ENCODE measurements at regions not wholly inside any gene's neighbourhood (a gene's known extent, or its start where the extent isn't known, plus 50 kb on each side); places are given as distances from the start of the nearest gene placed in this dataset.

GRCh38 chr6:43924222-43924702, 154.3 kb downstream of the VEGFA start:
- H3K4me1 ChIP-seq (ENCODE audit: insufficient read depth, low read length): peaks cover 74% of the 10 kb centered on the region
- H4K20me1 ChIP-seq (ENCODE audit: insufficient read depth, low read length): no peaks in the 10 kb centered on the region
- DNase-seq (ENCODE audit: low spot score): no peak
- no peak overlapping the region for H3K4me2 ChIP-seq (ENCODE audit: low read depth, low read length)
- 95% methylated on average over 12 of the region's 12 CpGs for WGBS (ENCODE audit: low lambda C conversion rate)
- H3K27me3 ChIP-seq (ENCODE audit: control insufficient read depth in 1 of 2, insufficient read depth in 2 of 2, low read length in 2 of 2): no peaks in the 10 kb centered on the region
- FAIRE-seq: no peak
- no peak overlapping the region for H3K9ac ChIP-seq (ENCODE audit: insufficient read depth, low read depth, low read length)
- H3K36me3 ChIP-seq (replicated peaks in 1 of 2; ENCODE audit: control insufficient read depth in 1 of 2, insufficient read depth in 2 of 2, low read length in 2 of 2): no peaks in the 10 kb centered on the region
- intact Hi-C loops (cut with micrococcal nuclease; ENCODE audit: unreplicated experiment) (no loop called here), in situ Hi-C loops (cut with HindIII; ENCODE audit: extremely low pct_ligation_motif_present, low pct_unique_long_range_greater_than_20kb) (no loop called here)
- no peaks in the 10 kb centered on the region for H3K79me2 ChIP-seq (ENCODE audit: insufficient read depth, low read length)
- H3K27ac ChIP-seq (ENCODE audit: extremely low read length, insufficient read depth, low read length): no peak overlapping the region
- CTCF ChIA-PET (ENCODE audit: low intra/inter-chr PET ratio, low total read pairs): no interaction called here
- ATAC-seq: no peak
- H3K4me3 ChIP-seq (replicated peaks in 1 of 3; ENCODE audit: insufficient read depth in 1 of 3, low read depth in 2 of 3, low read length in 3 of 3): no peak overlapping the region
- TF ChIP-seq PLRG1 (conservative IDR thresholded peaks at IDR 0.05) (no peak), HNRNPL (IDR thresholded peaks at IDR 0.05; ENCODE audit: low read depth, low read length) (0 out of 2 replicates have a peak, but pooled peaks have one; percentile 22)
- H3K9me3 ChIP-seq (ENCODE audit: low read length): no peaks in the 10 kb centered on the region
- BruUV-seq (replicated peaks): no TSS peak
- POLR2A ChIA-PET: interaction anchor here (5.2 kb wide), 1 partner anchor 10 kb away, joined by 133 read pairs; no protein-coding TSS in a partner anchor
- no peak overlapping the region for H2AFZ ChIP-seq (ENCODE audit: low read length)

- DNase-seq (ENCODE audit: low spot score) (no peak), FAIRE-seq (no peak), ATAC-seq (no peak)
- no TSS peak for BruUV-seq (replicated peaks)
- in situ Hi-C loops (cut with HindIII; ENCODE audit: extremely low pct_ligation_motif_present, low pct_unique_long_range_greater_than_20kb) (no loop called here), intact Hi-C loops (cut with micrococcal nuclease; ENCODE audit: unreplicated experiment) (no loop called here)
- H3K27me3 ChIP-seq (ENCODE audit: control insufficient read depth in 1 of 2, insufficient read depth in 2 of 2, low read length in 2 of 2): no peaks in the 10 kb centered on the region
- H3K79me2 ChIP-seq (ENCODE audit: insufficient read depth, low read length): no peaks in the 10 kb centered on the region
- no peaks in the 10 kb centered on the region for H3K36me3 ChIP-seq (replicated peaks in 1 of 2; ENCODE audit: control insufficient read depth in 1 of 2, insufficient read depth in 2 of 2, low read length in 2 of 2)
- H3K4me3 ChIP-seq (replicated peaks in 1 of 3; ENCODE audit: insufficient read depth in 1 of 3, low read depth in 2 of 3, low read length in 3 of 3): no peak overlapping the region
- no peak overlapping the region for H3K27ac ChIP-seq (ENCODE audit: extremely low read length, insufficient read depth, low read length)
- H3K4me1 ChIP-seq (ENCODE audit: insufficient read depth, low read length): peaks cover 74% of the 10 kb centered on the region
- H2AFZ ChIP-seq (ENCODE audit: low read length): no peak overlapping the region
- H3K4me2 ChIP-seq (ENCODE audit: low read depth, low read length): no peak overlapping the region
- no peaks in the 10 kb centered on the region for H4K20me1 ChIP-seq (ENCODE audit: insufficient read depth, low read length)
- ChIA-PET CTCF (ENCODE audit: low intra/inter-chr PET ratio, low total read pairs) (no interaction called here), POLR2A (interaction anchor here (5.2 kb wide), 1 partner anchor 9 kb away, joined by 133 read pairs; no protein-coding TSS in a partner anchor)
- 96% methylated on average over 13 of the region's 15 CpGs for WGBS (ENCODE audit: low lambda C conversion rate)
- no peak overlapping the region for H3K9ac ChIP-seq (ENCODE audit: insufficient read depth, low read depth, low read length)
- H3K9me3 ChIP-seq (ENCODE audit: low read length): no peaks in the 10 kb centered on the region
- 0 out of 2 replicates have a peak, but pooled peaks have one; percentile 20 for TF ChIP-seq FOSL2 (CRISPR knock-in tag; IDR thresholded peaks at IDR 0.05)
- no peak for TF ChIP-seq SAFB2 (CRISPR knock-in tag; IDR thresholded peaks at IDR 0.05; ENCODE audit: borderline replicate concordance, low read depth)
- no peak for TF ChIP-seq ZNF891 (CRISPR knock-in tag; IDR thresholded peaks at IDR 0.05)
- 0 out of 2 replicates have a peak, but pooled peaks have one; percentile 14 for TF ChIP-seq ZXDC (CRISPR knock-in tag; IDR thresholded peaks at IDR 0.05)
- no peak for TF ChIP-seq SOX13 (IDR thresholded peaks at IDR 0.05)
- no peak for TF ChIP-seq SOX13 (CRISPR knock-in tag; conservative IDR thresholded peaks at IDR 0.05 in 1 of 2, IDR thresholded peaks at IDR 0.05 in 1 of 2)
- no peak for TF ChIP-seq ZNF572 (CRISPR knock-in tag; IDR thresholded peaks at IDR 0.05)
- no peak for TF ChIP-seq ZNF205 (CRISPR knock-in tag; IDR thresholded peaks at IDR 0.05)
Measured at GRCh38 chr6:43923376-43924221, 153.6 kb downstream of the VEGFA start.
